ENCODE measurements at regions not wholly inside any gene's neighbourhood (a gene's known extent, or its start where the extent isn't known, plus 50 kb on each side); places are given as distances from the start of the nearest gene placed in this dataset.
"Not testable (repeated sequence)": the region's sequence is repeated elsewhere in the genome, so short reads cannot be mapped to it uniquely, and the experiment has no call there.

DNA sequence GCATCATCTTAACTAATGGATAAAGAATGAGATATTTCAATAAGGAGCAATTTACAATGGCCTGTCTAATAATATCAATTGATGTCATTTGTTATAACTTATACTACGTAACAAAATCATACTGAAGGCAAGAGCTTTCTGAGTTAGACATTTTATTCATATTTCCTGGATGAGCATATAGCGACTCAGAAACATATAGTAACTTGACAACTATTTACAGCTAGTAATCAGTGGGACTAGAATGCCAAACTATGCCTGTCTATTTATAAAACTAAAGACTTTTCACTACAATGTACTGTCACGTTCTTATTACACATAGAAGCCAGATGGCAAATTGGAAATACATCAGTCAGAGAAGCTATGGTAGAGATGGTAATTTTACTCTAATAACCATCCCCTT, 766.2 kb upstream of the TMEFF2 start:
- no peaks in the 10 kb centered on the region for H3K9me3 Mint-ChIP-seq (ENCODE audit: unreplicated experiment)
- no TSS peak for BruUV-seq (replicated peaks)
- peaks cover 6% of the 10 kb centered on the region for H3K4me1 Mint-ChIP-seq (ENCODE audit: insufficient read depth, unreplicated experiment)
- POLR2A ChIA-PET, result no interaction called here
- CTCF ChIA-PET, result interaction anchor here (1.0 kb wide), 1 partner anchor 18 kb away, joined by 3 read pairs; no protein-coding TSS in a partner anchor
- no peaks in the 10 kb centered on the region for H3K36me3 Mint-ChIP-seq (ENCODE audit: insufficient read depth, unreplicated experiment)
- intact Hi-C loops (cut with micrococcal nuclease), result no loop called here
- no peak for DNase-seq (ENCODE audit: unreplicated experiment)
- TF ChIP-seq CTCF (IDR thresholded peaks at IDR 0.05; ENCODE audit: unreplicated experiment), result no peak
- H3K4me3 Mint-ChIP-seq (ENCODE audit: unreplicated experiment), result no peak overlapping the region
- no peaks in the 10 kb centered on the region for H3K27me3 Mint-ChIP-seq (ENCODE audit: insufficient read depth, unreplicated experiment)
- no peak overlapping the region for H3K27ac Mint-ChIP-seq (ENCODE audit: low read depth, unreplicated experiment)

DNA sequence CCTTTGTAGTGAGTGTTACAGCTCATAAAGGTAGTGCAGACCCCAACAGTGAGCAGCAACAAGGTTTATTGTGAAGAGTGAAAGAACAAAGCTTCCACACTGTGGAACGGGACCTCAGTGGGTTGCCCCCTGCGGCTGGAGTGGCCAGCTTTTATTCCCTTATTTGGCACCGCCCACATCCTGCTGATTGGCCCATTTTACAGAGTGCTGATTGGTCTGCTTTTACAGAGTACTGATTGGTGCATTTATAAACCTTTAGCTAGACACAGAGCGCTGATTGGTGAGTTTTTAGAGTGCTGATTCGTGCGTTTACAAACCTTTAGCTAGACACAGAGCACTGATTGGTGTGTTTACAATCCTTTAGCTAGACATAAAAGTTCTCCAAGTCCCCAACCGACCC, 763.9 kb upstream of the TMEFF2 start:
- DNase-seq (ENCODE audit: unreplicated experiment); intact Hi-C loops (cut with micrococcal nuclease); BruUV-seq (replicated peaks); CTCF ChIA-PET; H3K27me3 Mint-ChIP-seq (ENCODE audit: insufficient read depth, unreplicated experiment); H3K27ac Mint-ChIP-seq (ENCODE audit: low read depth, unreplicated experiment); POLR2A ChIA-PET; H3K4me3 Mint-ChIP-seq (ENCODE audit: unreplicated experiment); H3K36me3 Mint-ChIP-seq (ENCODE audit: insufficient read depth, unreplicated experiment); H3K9me3 Mint-ChIP-seq (ENCODE audit: unreplicated experiment); H3K4me1 Mint-ChIP-seq (ENCODE audit: insufficient read depth, unreplicated experiment): not testable (repeated sequence)

- no peak for DNase-seq (ENCODE audit: unreplicated experiment)
- no peaks in the 10 kb centered on the region for H3K9me3 Mint-ChIP-seq (ENCODE audit: unreplicated experiment)
- no peaks in the 10 kb centered on the region for H3K27me3 Mint-ChIP-seq (ENCODE audit: insufficient read depth, unreplicated experiment)
- BruUV-seq (replicated peaks), result no TSS peak
- H3K4me3 Mint-ChIP-seq (ENCODE audit: unreplicated experiment), result no peak overlapping the region
- H3K4me1 Mint-ChIP-seq (ENCODE audit: insufficient read depth, unreplicated experiment), result peaks cover 6% of the 10 kb centered on the region
- no peaks in the 10 kb centered on the region for H3K36me3 Mint-ChIP-seq (ENCODE audit: insufficient read depth, unreplicated experiment)
- CTCF ChIA-PET, result no interaction called here
- peak overlapping the region; percentile 81 for H3K27ac Mint-ChIP-seq (ENCODE audit: low read depth, unreplicated experiment)
- POLR2A ChIA-PET, result no interaction called here
- intact Hi-C loops (cut with micrococcal nuclease), result no loop called here
- TF ChIP-seq CTCF (IDR thresholded peaks at IDR 0.05; ENCODE audit: unreplicated experiment), result no peak
Measured at GRCh38 chr2:192957425-192957824, 762.7 kb upstream of the TMEFF2 start.

DNA sequence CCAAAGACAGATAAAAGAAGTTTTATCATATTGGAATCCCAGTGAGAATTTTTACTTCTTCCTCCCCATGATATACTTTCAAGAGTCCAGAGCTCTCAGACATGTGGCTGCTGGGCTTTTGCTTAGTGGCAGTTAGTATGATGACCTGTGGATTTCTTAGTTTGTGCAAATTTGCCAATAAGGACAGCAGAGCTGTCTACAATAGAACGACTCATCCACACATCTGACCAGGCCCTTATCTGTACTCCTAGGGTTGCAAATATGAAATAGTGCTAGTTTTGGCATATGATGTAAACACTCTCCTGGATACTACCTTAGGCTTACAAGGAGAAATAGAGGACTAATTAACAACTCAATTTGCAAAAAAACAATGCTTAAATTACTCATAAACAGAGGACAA, 758.4 kb upstream of the TMEFF2 start:
- ChIA-PET POLR2A (no interaction called here), CTCF (no interaction called here)
- peak; percentile 3 for DNase-seq (ENCODE audit: unreplicated experiment)
- no TSS peak for BruUV-seq (replicated peaks)
- Mint-ChIP-seq H3K36me3 (ENCODE audit: insufficient read depth, unreplicated experiment) (no peaks in the 10 kb centered on the region), H3K4me1 (ENCODE audit: insufficient read depth, unreplicated experiment) (peaks cover 6% of the 10 kb centered on the region), H3K4me3 (ENCODE audit: unreplicated experiment) (no peak overlapping the region), H3K27ac (ENCODE audit: low read depth, unreplicated experiment) (no peak overlapping the region), H3K9me3 (ENCODE audit: unreplicated experiment) (no peaks in the 10 kb centered on the region), H3K27me3 (ENCODE audit: insufficient read depth, unreplicated experiment) (no peaks in the 10 kb centered on the region)
- intact Hi-C loops (cut with micrococcal nuclease), result no loop called here
- no peak for TF ChIP-seq CTCF (IDR thresholded peaks at IDR 0.05; ENCODE audit: unreplicated experiment)

- Mint-ChIP-seq H3K4me1 (ENCODE audit: insufficient read depth, unreplicated experiment) (peaks cover 1% of the 10 kb centered on the region), H3K36me3 (ENCODE audit: insufficient read depth, unreplicated experiment) (no peaks in the 10 kb centered on the region), H3K27ac (ENCODE audit: low read depth, unreplicated experiment) (no peak overlapping the region), H3K9me3 (ENCODE audit: unreplicated experiment) (no peaks in the 10 kb centered on the region), H3K27me3 (ENCODE audit: insufficient read depth, unreplicated experiment) (no peaks in the 10 kb centered on the region), H3K4me3 (ENCODE audit: unreplicated experiment) (no peak overlapping the region)
- no TSS peak for BruUV-seq (replicated peaks)
- ChIA-PET POLR2A (no interaction called here), CTCF (no interaction called here)
- intact Hi-C loops (cut with micrococcal nuclease), result no loop called here
- DNase-seq (ENCODE audit: unreplicated experiment), result no peak
- no peak for TF ChIP-seq CTCF (IDR thresholded peaks at IDR 0.05; ENCODE audit: unreplicated experiment)
Measured at GRCh38 chr2:192952245-192952644, 757.5 kb upstream of the TMEFF2 start.
